Keratinocyte (primary cell): ENCODE measurements at regions not wholly inside any gene's neighbourhood (a gene's known extent, or its start where the extent isn't known, plus 50 kb on each side); places are given as distances from the start of the nearest gene placed in this dataset.

Experiments used
- DNase-seq: peaks from one replicate; pipeline ENCODE4 v3.0.0-alpha.2; 2011; ENCODE audit warnings: low read depth, missing footprints, low spot score
- FAIRE-seq: peaks from 2 replicates; lab custom pipeline; 2011; peaks lifted over from hg19 to GRCh38; lab: Jason Lieb, UNC
- H2AFZ ChIP-seq: 2 replicates; pipeline ENCODE4 v1.6.0; 2012; ENCODE audit warnings: low read length, control low read depth, inconsistent platforms; ENCODE audit not compliant: control insufficient read depth
- H3K27ac ChIP-seq: 2 replicates; pipeline ENCODE4 v1.5.1; 2011; ENCODE audit warnings: low read length; ENCODE audit not compliant: control insufficient read depth, insufficient read depth
- H3K27me3 ChIP-seq: 3 replicates; pipeline ENCODE4 v1.6.0; 2011; ENCODE audit warnings: low read length; ENCODE audit not compliant: control insufficient read depth, insufficient read depth; ENCODE audit errors: extremely low read depth
- H3K36me3 ChIP-seq, 2 experiments: 2 replicates in 1 of 2; 3 replicates in 1 of 2; pipeline ENCODE4 v1.5.1; 2011; ENCODE audit warnings: low read length in 2 of 2, mild to moderate bottlenecking in 1 of 2; ENCODE audit not compliant: control insufficient read depth in 2 of 2, insufficient read depth in 2 of 2; ENCODE audit errors: extremely low read depth in 1 of 2
- H3K4me1 ChIP-seq: 3 replicates; pipeline ENCODE4 v1.5.1; 2011; ENCODE audit warnings: low read length; ENCODE audit not compliant: control insufficient read depth, insufficient read depth; ENCODE audit errors: extremely low read depth
- H3K4me2 ChIP-seq: 3 replicates; pipeline ENCODE4 v1.6.0; 2011; ENCODE audit warnings: low read depth, low read length; ENCODE audit not compliant: control insufficient read depth, insufficient read depth; ENCODE audit errors: extremely low read depth
- H3K4me3 ChIP-seq, 3 experiments: fragments of 200-600 bp in 1 of 3; sonication (generic) in 1 of 3; 2 replicates in 2 of 3; 3 replicates in 1 of 3; pipeline ENCODE4 v1.5.1; 2011 to 2016; ENCODE audit warnings: low read length in 3 of 3, mild to moderate bottlenecking in 3 of 3, control low read depth in 2 of 3, inconsistent platforms in 1 of 3, low read depth in 1 of 3, mixed read lengths in 1 of 3, mixed run types in 1 of 3, moderate library complexity in 1 of 3; ENCODE audit not compliant: control insufficient read depth in 2 of 3, insufficient read depth in 2 of 3; ENCODE audit errors: extremely low read depth in 1 of 3
- H3K79me2 ChIP-seq: 2 replicates; pipeline ENCODE4 v1.6.0; 2012; ENCODE audit warnings: low read length; ENCODE audit not compliant: control insufficient read depth, insufficient read depth
- H3K9ac ChIP-seq: 3 replicates; pipeline ENCODE4 v1.6.0; 2011; ENCODE audit warnings: low read length; ENCODE audit not compliant: control insufficient read depth, insufficient read depth; ENCODE audit errors: extremely low read depth
- H3K9me1 ChIP-seq: 3 replicates; pipeline ENCODE4 v1.6.0; 2011; ENCODE audit warnings: low read length; ENCODE audit not compliant: control insufficient read depth, insufficient read depth; ENCODE audit errors: extremely low read depth
- H3K9me3 ChIP-seq: 2 replicates; pipeline ENCODE4 v1.5.1; 2012; ENCODE audit warnings: low read depth, low read length; ENCODE audit not compliant: control insufficient read depth
- H4K20me1 ChIP-seq: 3 replicates; pipeline ENCODE4 v1.6.0; 2011; ENCODE audit warnings: low read length; ENCODE audit not compliant: control insufficient read depth, insufficient read depth; ENCODE audit errors: extremely low read depth
- EZH2 ChIP-seq: IDR thresholded peaks from one replicate; pipeline ENCODE4 v1.6.1; 2012; ENCODE audit warnings: inconsistent platforms, mild to moderate bottlenecking, low read length, moderate library complexity
- dilution Hi-C: fragments of 300-500 bp; cut with MboI; formaldehyde crosslinking; loops from one replicate; pipeline ENCODE4 v1.7.0; 2020; ENCODE audit warnings: low sequenced_read_pairs; ENCODE audit not compliant: extremely low pct_ligation_motif_present
- TF ChIP-seq, protein P1 (sequence below), 3 experiments: IDR thresholded peaks in 1 of 3; conservative IDR thresholded peaks in 1 of 3; optimal IDR thresholded peaks in 1 of 3; 2 replicates in 2 of 3; 3 replicates in 1 of 3; pipeline versions ENCODE3 to v1.5.1; 2011; ENCODE audit warnings: low read length in 3 of 3, mild to moderate bottlenecking in 3 of 3, moderate library complexity in 2 of 3, control low read depth in 1 of 3, inconsistent platforms in 1 of 3; ENCODE audit not compliant: insufficient read depth in 2 of 3; ENCODE audit errors: extremely low read depth in 1 of 3

- Histone ChIP-seq H3K9ac (no peak overlapping the region), H3K4me2 (no peak overlapping the region), H2AFZ (no peak overlapping the region), H3K36me3 (no peaks in the 10 kb centered on the region), H3K27me3 (no peaks in the 10 kb centered on the region), H4K20me1 (no peaks in the 10 kb centered on the region), H3K4me3 (no peak overlapping the region), H3K9me1 (no peaks in the 10 kb centered on the region), H3K4me1 (no peaks in the 10 kb centered on the region), H3K27ac (no peak overlapping the region), H3K9me3 (no peaks in the 10 kb centered on the region), H3K79me2 (no peaks in the 10 kb centered on the region)
- dilution Hi-C loops: no loop called here
- TF ChIP-seq, protein P1, sequence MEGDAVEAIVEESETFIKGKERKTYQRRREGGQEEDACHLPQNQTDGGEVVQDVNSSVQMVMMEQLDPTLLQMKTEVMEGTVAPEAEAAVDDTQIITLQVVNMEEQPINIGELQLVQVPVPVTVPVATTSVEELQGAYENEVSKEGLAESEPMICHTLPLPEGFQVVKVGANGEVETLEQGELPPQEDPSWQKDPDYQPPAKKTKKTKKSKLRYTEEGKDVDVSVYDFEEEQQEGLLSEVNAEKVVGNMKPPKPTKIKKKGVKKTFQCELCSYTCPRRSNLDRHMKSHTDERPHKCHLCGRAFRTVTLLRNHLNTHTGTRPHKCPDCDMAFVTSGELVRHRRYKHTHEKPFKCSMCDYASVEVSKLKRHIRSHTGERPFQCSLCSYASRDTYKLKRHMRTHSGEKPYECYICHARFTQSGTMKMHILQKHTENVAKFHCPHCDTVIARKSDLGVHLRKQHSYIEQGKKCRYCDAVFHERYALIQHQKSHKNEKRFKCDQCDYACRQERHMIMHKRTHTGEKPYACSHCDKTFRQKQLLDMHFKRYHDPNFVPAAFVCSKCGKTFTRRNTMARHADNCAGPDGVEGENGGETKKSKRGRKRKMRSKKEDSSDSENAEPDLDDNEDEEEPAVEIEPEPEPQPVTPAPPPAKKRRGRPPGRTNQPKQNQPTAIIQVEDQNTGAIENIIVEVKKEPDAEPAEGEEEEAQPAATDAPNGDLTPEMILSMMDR (optimal IDR thresholded peaks at IDR 0.05 in 1 of 3, IDR thresholded peaks at IDR 0.05 in 1 of 3, conservative IDR thresholded peaks at IDR 0.05 in 1 of 3; ENCODE audit: extremely low read depth in 1 of 3, insufficient read depth in 2 of 3, low read length in 3 of 3): no peak
- TF ChIP-seq EZH2: no peak
- no peak for DNase-seq
- FAIRE-seq: no peak
Measured at GRCh38 chr2:40824278-40824677, 372.4 kb upstream of the SLC8A1 start.

GRCh38 chr2:40827392-40827791, 375.5 kb upstream of the SLC8A1 start:
- Histone ChIP-seq H3K9ac (no peak overlapping the region), H3K27me3 (no peaks in the 10 kb centered on the region), H3K36me3 (no peaks in the 10 kb centered on the region), H2AFZ (no peak overlapping the region), H3K79me2 (no peaks in the 10 kb centered on the region), H3K9me1 (no peaks in the 10 kb centered on the region), H3K27ac (no peak overlapping the region), H3K4me2 (no peak overlapping the region), H4K20me1 (no peaks in the 10 kb centered on the region), H3K4me1 (no peaks in the 10 kb centered on the region), H3K9me3 (no peaks in the 10 kb centered on the region), H3K4me3 (no peak overlapping the region)
- TF ChIP-seq, protein P1 (optimal IDR thresholded peaks at IDR 0.05 in 1 of 3, IDR thresholded peaks at IDR 0.05 in 1 of 3, conservative IDR thresholded peaks at IDR 0.05 in 1 of 3; ENCODE audit: extremely low read depth in 1 of 3, insufficient read depth in 2 of 3, low read length in 3 of 3): no peak
- no peak for TF ChIP-seq EZH2
- dilution Hi-C loops: no loop called here
- no peak for DNase-seq
- no peak for FAIRE-seq
